Mucosa of gallbladder (tissue), 1 donor: ENCODE measurements at regions not wholly inside any gene's neighbourhood (a gene's known extent, or its start where the extent isn't known, plus 50 kb on each side); places are given as distances from the start of the nearest gene placed in this dataset.
"Not testable (repeated sequence)": the region's sequence is repeated elsewhere in the genome, so short reads cannot be mapped to it uniquely, and the experiment has no call there.

Source experiments
- DNase-seq: peaks from one replicate; pipeline ENCODE4 v3.0.0-alpha.2; 2020; ENCODE audit warnings: low spot score
- donor health status: DM: no; HTN: no; CAD: no.

GRCh38 chr14:28116716-28117115, 649.9 kb upstream of the FOXG1 start:
- no peak for DNase-seq

- DNase-seq = no peak
Measured at GRCh38 chr14:28119849-28120248, 646.7 kb upstream of the FOXG1 start.

- DNase-seq = no peak
Measured at GRCh38 chr14:28120391-28120790, 646.2 kb upstream of the FOXG1 start.

GRCh38 chr14:28121512-28122297, 644.9 kb upstream of the FOXG1 start:
- DNase-seq = no peak

GRCh38 chr14:28130610-28131284, 635.8 kb upstream of the FOXG1 start:
- DNase-seq = no peak

GRCh38 chr14:28138341-28138740, 628.2 kb upstream of the FOXG1 start:
- no peak for DNase-seq

- DNase-seq = no peak
Measured at GRCh38 chr14:28141662-28142061, 624.9 kb upstream of the FOXG1 start.

- no peak for DNase-seq
Measured at GRCh38 chr14:28142400-28143015, 624.1 kb upstream of the FOXG1 start.

- no peak for DNase-seq
Measured at GRCh38 chr14:28143316-28143715, 623.3 kb upstream of the FOXG1 start.

GRCh38 chr14:28151926-28152325, 614.7 kb upstream of the FOXG1 start:
- DNase-seq = no peak

- DNase-seq = no peak
Measured at GRCh38 chr14:28152453-28153044, 614.0 kb upstream of the FOXG1 start.

- DNase-seq = no peak
Measured at GRCh38 chr14:28157289-28157869, 609.2 kb upstream of the FOXG1 start.

GRCh38 chr14:28157887-28158791, 608.4 kb upstream of the FOXG1 start:
- no peak for DNase-seq

GRCh38 chr14:28161040-28161439, 605.5 kb upstream of the FOXG1 start:
- no peak for DNase-seq

- no peak for DNase-seq
Measured at GRCh38 chr14:28163233-28163632, 603.4 kb upstream of the FOXG1 start.

GRCh38 chr14:28163897-28164296, 602.7 kb upstream of the FOXG1 start:
- DNase-seq = no peak

- not testable (repeated sequence) for DNase-seq
Measured at GRCh38 chr14:28187902-28188830, 578.4 kb upstream of the FOXG1 start.

GRCh38 chr14:28196878-28197277, 569.7 kb upstream of the FOXG1 start:
- DNase-seq = no peak

- no peak for DNase-seq
Measured at GRCh38 chr14:28220391-28220790, 546.2 kb upstream of the FOXG1 start.

GRCh38 chr14:28240909-28241308, 525.7 kb upstream of the FOXG1 start:
- no peak for DNase-seq
